ENCODE measurements at regions not wholly inside any gene's neighbourhood (a gene's known extent, or its start where the extent isn't known, plus 50 kb on each side); places are given as distances from the start of the nearest gene placed in this dataset.

DNA sequence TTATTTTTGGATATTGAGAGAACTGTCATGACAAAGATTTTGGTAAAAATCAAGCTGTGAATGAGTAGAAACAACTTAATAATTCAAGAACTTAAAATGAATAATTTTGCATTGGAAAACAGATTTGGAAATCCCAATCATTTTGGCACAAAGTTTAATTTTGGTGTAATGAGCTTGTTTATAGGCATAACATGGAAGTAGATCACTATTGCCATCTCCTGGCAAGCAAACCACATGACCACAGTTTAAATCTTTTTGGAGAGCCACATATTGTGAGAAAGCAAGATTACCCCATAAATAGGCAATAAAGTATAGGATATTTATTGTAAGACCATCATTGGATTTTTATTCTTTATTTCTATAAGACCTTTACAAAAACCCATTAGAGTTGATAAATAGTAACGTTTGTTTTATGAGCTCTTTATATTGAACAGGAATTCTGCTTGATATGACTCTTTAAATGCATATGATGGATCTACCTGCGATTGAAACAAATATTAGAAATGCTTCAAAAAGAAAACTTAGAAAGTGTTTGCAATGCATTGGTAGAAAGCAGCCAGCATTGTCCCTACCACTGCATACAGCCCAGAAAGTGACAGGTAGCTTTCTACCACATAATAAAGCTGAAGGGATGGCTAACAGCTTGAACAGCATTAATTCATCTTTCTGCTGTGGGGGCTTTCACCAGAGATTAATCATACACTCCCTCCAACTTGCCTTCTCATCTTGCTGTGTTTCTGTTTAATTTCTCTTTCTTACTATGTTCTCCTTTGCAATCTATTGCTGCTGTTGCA is 766.8 kb downstream of the TBL1XR1 start:
- DNase-seq (ENCODE audit: low spot score), result peak; percentile 28

GRCh38 chr3:176428552-176428951 is 768.7 kb downstream of the TBL1XR1 start:
- no peak for DNase-seq (ENCODE audit: low spot score)

DNA sequence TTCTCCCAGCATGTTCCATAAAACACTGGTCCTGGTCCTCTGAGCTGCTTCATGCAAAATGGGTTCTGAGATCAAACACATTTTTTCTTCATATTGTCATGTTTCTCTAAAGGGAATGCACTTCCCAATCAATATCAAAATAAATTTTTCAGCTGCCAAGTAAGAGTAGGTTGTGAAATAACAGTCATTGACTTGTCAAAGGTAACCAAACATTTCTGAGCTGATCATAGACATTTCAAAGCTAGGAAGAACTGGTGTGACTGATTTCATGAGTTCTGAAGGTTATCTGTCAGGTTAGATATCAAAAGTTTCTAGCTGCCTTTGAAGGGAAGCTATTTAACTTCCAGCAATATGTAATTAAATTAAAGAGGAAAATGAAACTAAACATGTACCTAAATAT is 770.9 kb downstream of the TBL1XR1 start:
- DNase-seq (ENCODE audit: low spot score), result peak; percentile 13

DNA sequence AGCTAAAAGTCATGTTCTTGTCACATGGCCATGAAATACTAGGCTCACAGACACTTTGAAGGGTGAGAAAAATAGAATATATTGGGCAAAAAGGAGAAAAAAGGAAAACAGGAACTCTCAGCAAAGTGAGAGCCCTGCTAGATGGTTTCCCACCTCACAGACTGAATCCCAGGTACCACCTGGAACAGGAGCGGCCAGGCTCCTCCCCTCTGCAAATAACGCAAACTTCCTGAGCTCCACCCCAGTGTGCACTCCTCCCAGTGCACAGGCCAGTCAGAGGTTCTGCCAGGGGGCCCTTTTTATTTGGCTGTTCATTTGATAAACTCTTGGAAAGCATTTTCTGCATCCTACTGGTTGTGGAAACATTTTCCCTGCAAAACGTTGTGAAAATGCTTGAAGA is 780.4 kb downstream of the TBL1XR1 start:
- no peak for DNase-seq (ENCODE audit: low spot score)

GRCh38 chr3:176415661-176416295 is 781.5 kb downstream of the TBL1XR1 start:
- no peak for DNase-seq (ENCODE audit: low spot score)

- DNase-seq (ENCODE audit: low spot score), result no peak
Observed at GRCh38 chr3:176412771-176413170, 784.5 kb downstream of the TBL1XR1 start.

GRCh38 chr3:176403531-176403930 is 793.8 kb downstream of the TBL1XR1 start:
- no peak for DNase-seq (ENCODE audit: low spot score)

DNA sequence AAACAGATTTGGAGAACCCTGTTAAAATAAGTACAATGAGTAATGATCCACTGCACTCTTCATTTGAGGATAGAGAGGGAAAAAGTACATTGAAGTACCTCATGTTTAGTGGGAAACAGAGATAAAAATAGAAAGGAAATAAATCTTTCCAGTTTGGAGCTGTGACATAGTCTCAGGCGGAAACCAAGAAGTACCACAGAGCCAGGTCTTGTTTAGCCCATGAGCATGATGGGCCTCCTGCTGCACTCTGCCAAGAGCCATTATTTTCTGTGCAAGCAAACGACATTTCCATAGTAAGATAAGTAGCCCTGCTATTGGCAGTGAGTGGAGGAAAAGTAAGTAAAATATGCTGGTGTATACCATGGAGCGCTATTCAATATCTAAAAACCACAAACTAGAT is 796.1 kb downstream of the TBL1XR1 start:
- no peak for DNase-seq (ENCODE audit: low spot score)

GRCh38 chr3:176399193-176399592 is 798.1 kb downstream of the TBL1XR1 start:
- no peak for DNase-seq (ENCODE audit: low spot score)

DNA sequence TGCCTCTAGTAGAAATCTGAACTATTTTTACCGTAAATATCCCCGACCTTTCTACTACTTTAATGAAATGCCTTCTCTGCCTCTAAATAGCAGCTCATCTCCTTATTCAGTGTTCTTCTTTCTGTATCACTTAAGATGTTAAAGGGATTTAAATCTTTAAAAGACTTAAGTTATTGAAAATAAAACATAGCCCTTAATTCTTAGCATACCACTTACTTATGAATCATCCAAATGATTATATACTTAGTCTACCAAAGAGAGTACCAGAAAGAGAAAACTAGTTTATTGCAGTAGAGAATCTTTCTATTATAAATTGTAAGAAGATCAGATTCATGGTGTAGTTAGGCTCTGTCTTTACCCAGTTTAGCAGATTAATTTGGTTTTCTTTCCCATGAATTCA is 802.0 kb downstream of the TBL1XR1 start:
- no peak for DNase-seq (ENCODE audit: low spot score)

GRCh38 chr3:176378789-176379188 is 818.5 kb downstream of the TBL1XR1 start:
- DNase-seq (ENCODE audit: low spot score), result no peak

GRCh38 chr3:176376531-176376930 is 820.8 kb downstream of the TBL1XR1 start:
- DNase-seq (ENCODE audit: low spot score), result no peak

GRCh38 chr3:176375519-176375918 is 821.8 kb downstream of the TBL1XR1 start:
- no peak for DNase-seq (ENCODE audit: low spot score)

GRCh38 chr3:176362191-176362731 is 835.0 kb downstream of the TBL1XR1 start:
- DNase-seq (ENCODE audit: low spot score), result peak; percentile 44

DNA sequence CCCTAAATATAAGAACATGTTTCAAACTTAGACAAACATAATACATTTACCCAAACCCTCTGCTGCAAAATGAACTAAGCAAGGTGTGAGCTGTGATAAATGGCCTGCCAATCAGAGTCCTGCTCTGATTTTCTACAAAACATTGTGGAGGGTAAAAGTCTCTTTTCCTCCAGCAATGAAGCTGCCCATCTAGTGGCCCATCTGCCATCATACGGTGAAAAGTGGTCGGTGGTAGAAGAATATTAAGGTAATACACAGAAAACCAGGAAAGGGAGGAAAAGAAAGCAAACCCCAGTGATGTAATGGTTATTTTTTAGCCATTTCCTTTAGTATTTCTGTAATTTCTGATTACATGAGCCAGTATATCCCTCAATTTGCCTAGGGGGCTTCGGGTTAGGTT is 838.1 kb downstream of the TBL1XR1 start:
- peak; percentile 37 for DNase-seq (ENCODE audit: low spot score)

GRCh38 chr3:176357891-176358290 is 839.4 kb downstream of the TBL1XR1 start:
- no peak for DNase-seq (ENCODE audit: low spot score)

DNA sequence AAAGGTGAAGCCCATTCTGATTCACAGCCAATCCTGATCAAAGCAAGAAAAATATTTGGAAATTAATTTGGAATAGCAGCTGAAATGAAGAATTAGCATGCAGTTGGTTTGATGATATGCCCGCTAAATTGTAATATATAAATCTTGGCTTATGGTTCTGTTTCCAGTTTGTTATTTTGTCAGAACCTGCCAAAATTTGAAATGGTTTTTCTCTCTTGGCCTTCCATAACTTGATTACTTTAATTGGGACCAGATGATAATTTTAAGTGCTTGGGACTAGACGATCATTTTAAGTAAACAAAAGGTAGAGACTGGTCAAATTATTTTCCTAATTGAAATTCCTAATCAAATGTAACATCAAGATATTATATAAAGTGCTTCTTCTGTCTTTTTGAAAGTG is 842.4 kb downstream of the TBL1XR1 start:
- no peak for DNase-seq (ENCODE audit: low spot score)

GRCh38 chr3:176352716-176353334 is 844.5 kb downstream of the TBL1XR1 start:
- DNase-seq (ENCODE audit: low spot score), result no peak

DNA sequence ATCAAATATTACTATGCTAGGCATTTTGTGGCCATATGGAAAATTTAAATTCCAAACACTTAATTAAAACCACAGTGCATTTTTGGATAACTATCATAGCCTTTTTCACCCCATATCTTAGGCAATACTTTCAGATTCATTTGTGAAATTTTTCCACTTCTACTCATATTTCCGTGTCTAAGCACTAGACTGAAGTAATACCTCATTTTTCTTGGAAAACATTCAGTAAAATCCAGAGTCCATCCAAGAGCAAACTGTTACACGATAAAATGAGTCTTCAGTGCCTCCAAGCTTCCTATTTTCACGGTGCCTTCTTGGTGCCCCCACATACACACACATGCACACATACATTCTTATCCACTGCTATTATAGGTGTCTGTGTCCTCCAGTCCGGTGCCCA is 845.9 kb downstream of the TBL1XR1 start:
- no peak for DNase-seq (ENCODE audit: low spot score)

DNA sequence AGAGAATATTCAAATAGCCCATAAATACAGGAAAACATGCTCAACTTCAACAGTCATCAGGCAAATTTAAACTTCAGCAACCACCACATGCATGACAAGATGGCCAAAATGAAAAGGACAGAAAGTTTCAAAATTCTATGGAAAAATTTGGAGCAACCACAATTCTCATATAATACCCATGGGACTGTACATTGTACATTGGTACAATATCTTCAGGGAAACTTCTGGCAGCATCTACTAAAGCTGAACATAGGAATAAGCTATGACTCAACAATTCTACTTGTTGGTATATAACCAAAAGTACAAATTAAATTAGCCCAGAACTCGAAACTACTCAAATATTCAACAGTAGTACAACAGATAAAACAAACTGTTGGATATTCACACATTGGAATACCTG is 847.6 kb downstream of the TBL1XR1 start:
- DNase-seq (ENCODE audit: low spot score), result no peak

DNA sequence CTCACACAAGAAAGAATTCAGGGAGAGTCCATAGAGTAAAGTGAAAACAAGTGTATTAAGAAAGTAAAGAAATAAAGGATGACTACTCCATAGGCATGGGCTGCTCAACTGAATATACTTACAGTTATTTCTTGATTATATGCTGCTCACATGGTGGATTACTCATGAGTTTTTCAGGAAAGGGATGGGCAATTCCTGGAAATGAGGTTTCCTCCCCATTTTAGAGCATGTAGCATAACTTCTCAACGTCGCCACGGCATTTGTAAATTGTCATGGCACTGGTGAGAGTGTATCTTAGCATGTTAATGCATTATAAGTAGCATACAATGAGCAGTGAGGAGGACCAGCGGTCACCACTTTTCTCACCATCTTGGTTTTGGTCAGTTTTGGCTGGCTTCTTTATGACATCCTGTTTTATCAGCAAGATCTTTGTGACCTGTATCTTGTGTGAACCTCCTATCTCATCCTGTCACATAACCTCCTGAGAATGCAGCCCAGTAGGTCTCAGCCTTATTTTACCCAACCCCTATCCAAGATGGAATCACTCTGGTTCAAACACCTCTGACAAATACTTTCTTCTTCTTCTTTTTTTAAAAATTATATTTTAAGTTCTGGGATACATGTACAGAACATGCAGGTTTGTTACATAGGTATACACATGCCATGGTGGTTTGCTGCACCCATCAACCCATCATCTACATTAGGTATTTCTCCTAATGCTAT is 849.7 kb downstream of the TBL1XR1 start:
- no peak for DNase-seq (ENCODE audit: low spot score)

DNA sequence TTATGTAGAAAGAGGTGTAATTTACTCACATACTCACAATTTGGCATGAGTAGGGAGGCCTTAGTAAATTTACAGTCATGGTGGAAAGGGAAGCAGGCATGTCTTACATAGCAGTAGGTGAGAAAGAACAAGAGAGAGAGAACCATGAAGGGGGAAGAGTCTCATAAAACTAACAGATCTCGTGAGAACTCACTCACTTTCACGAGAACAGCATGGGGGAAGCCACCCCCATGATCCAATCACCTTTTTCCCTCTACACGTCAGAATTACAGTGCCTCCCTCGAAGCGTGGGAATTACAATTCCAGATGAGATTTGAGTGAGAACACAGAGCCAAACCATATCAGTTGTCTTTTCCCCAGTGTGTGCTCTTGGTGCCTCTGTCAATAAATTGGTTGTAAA is 855.3 kb downstream of the TBL1XR1 start:
- no peak for DNase-seq (ENCODE audit: low spot score)

Data from HuH-7 (cell line).